ENCODE measurements at regions not wholly inside any gene's neighbourhood (a gene's known extent, or its start where the extent isn't known, plus 50 kb on each side); places are given as distances from the start of the nearest gene placed in this dataset.

GRCh38 chr2:198385856-198386255 lies 581.5 kb downstream of the PLCL1 start:
- no peaks in the 10 kb centered on the region for H3K27me3 ChIP-seq
- TF ChIP-seq EZH2 (IDR thresholded peaks at IDR 0.05; ENCODE audit: borderline replicate concordance) (no peak), EZH2phosphoT487 (IDR thresholded peaks at IDR 0.05; ENCODE audit: low read depth, severe bottlenecking, unreplicated experiment) (no peak)
- TF ChIP-seq, protein P1, sequence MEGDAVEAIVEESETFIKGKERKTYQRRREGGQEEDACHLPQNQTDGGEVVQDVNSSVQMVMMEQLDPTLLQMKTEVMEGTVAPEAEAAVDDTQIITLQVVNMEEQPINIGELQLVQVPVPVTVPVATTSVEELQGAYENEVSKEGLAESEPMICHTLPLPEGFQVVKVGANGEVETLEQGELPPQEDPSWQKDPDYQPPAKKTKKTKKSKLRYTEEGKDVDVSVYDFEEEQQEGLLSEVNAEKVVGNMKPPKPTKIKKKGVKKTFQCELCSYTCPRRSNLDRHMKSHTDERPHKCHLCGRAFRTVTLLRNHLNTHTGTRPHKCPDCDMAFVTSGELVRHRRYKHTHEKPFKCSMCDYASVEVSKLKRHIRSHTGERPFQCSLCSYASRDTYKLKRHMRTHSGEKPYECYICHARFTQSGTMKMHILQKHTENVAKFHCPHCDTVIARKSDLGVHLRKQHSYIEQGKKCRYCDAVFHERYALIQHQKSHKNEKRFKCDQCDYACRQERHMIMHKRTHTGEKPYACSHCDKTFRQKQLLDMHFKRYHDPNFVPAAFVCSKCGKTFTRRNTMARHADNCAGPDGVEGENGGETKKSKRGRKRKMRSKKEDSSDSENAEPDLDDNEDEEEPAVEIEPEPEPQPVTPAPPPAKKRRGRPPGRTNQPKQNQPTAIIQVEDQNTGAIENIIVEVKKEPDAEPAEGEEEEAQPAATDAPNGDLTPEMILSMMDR (IDR thresholded peaks at IDR 0.05; ENCODE audit: poor library complexity): no peak
- H3K4me1 ChIP-seq (ENCODE audit: insufficient read depth): no peaks in the 10 kb centered on the region
- H3K27ac ChIP-seq: no peak overlapping the region
- H3K4me2 ChIP-seq: no peak overlapping the region
- DNase-seq (ENCODE audit: low spot score): no peak
- WGBS (ENCODE audit: low lambda C conversion rate, missing lambda C conversion rate): 92% methylated on average over 1 of the region's 1 CpG
- no peak overlapping the region for H3K4me3 ChIP-seq
- H3K9me3 ChIP-seq (ENCODE audit: low read depth): no peaks in the 10 kb centered on the region
- H3K9me2 ChIP-seq (replicated peaks; ENCODE audit: insufficient read depth): no peaks in the 10 kb centered on the region
- no peaks in the 10 kb centered on the region for H4K20me1 ChIP-seq (ENCODE audit: insufficient read depth, poor library complexity, severe bottlenecking)
- H3K79me2 ChIP-seq: no peaks in the 10 kb centered on the region
- H3K36me3 ChIP-seq (replicated peaks; ENCODE audit: insufficient read depth, low read depth): no peaks in the 10 kb centered on the region
- no peak overlapping the region for H2AFZ ChIP-seq

DNA sequence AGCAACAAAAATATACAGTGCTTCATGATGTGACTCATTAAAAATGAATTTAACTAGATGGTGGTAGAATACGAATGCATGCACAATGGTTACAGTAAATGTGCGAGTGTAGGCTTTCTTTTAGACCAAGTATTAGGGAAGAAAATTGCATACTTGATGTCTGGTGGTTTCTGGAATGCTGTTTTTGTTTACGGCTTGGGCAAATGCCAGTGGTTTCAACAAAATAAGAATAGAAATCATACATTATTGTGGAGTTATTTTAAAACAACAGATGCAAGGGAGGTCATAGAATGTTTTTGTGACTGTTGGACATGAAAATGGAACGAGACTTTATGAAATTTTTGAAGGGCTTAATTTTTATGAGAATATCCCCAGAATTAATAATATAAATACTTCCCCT lies 580.9 kb downstream of the PLCL1 start:
- no peak overlapping the region for H3K4me2 ChIP-seq
- TF ChIP-seq EZH2phosphoT487 (IDR thresholded peaks at IDR 0.05; ENCODE audit: low read depth, severe bottlenecking, unreplicated experiment) (no peak), EZH2 (IDR thresholded peaks at IDR 0.05; ENCODE audit: borderline replicate concordance) (no peak)
- TF ChIP-seq, protein P1 (IDR thresholded peaks at IDR 0.05; ENCODE audit: poor library complexity): no peak
- H3K36me3 ChIP-seq (replicated peaks; ENCODE audit: insufficient read depth, low read depth): no peaks in the 10 kb centered on the region
- no peak for DNase-seq (ENCODE audit: low spot score)
- H2AFZ ChIP-seq: no peak overlapping the region
- no peak overlapping the region for H3K27ac ChIP-seq
- H3K4me1 ChIP-seq (ENCODE audit: insufficient read depth): no peaks in the 10 kb centered on the region
- H3K4me3 ChIP-seq: no peak overlapping the region
- H4K20me1 ChIP-seq (ENCODE audit: insufficient read depth, poor library complexity, severe bottlenecking): no peaks in the 10 kb centered on the region
- no peaks in the 10 kb centered on the region for H3K79me2 ChIP-seq
- no peaks in the 10 kb centered on the region for H3K9me3 ChIP-seq (ENCODE audit: low read depth)
- no peaks in the 10 kb centered on the region for H3K9me2 ChIP-seq (replicated peaks; ENCODE audit: insufficient read depth)
- WGBS (ENCODE audit: low lambda C conversion rate, missing lambda C conversion rate): 79% methylated on average over 4 of the region's 4 CpGs
- no peaks in the 10 kb centered on the region for H3K27me3 ChIP-seq

DNA sequence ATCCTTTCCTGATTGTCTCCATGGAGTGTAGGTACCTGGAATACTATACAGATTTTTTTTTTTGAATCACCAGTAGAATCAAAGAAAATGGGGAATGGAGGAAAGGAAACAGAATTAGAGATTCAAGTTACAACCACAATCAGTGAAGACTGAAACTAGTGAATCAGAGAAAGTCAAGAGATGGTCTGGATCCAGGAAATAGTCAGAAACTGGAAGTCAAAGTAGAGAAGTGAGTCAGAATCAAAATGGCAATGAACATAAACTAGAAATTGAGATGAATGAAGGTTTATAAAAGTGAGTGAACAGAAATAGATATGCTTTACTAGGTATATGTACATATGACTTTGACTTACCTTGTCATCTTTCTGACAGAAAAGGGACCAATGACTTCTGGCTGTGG lies 579.0 kb downstream of the PLCL1 start:
- no peak overlapping the region for H3K4me2 ChIP-seq
- H2AFZ ChIP-seq: no peak overlapping the region
- no peaks in the 10 kb centered on the region for H3K4me1 ChIP-seq (ENCODE audit: insufficient read depth)
- H3K79me2 ChIP-seq: no peaks in the 10 kb centered on the region
- H3K27me3 ChIP-seq: no peaks in the 10 kb centered on the region
- no peak for DNase-seq (ENCODE audit: low spot score)
- no peaks in the 10 kb centered on the region for H4K20me1 ChIP-seq (ENCODE audit: insufficient read depth, poor library complexity, severe bottlenecking)
- TF ChIP-seq EZH2 (IDR thresholded peaks at IDR 0.05; ENCODE audit: borderline replicate concordance) (no peak), EZH2phosphoT487 (IDR thresholded peaks at IDR 0.05; ENCODE audit: low read depth, severe bottlenecking, unreplicated experiment) (no peak)
- TF ChIP-seq, protein P1 (IDR thresholded peaks at IDR 0.05; ENCODE audit: poor library complexity): no peak
- no peaks in the 10 kb centered on the region for H3K9me2 ChIP-seq (replicated peaks; ENCODE audit: insufficient read depth)
- H3K27ac ChIP-seq: no peak overlapping the region
- no peaks in the 10 kb centered on the region for H3K9me3 ChIP-seq (ENCODE audit: low read depth)
- H3K4me3 ChIP-seq: no peak overlapping the region
- no peaks in the 10 kb centered on the region for H3K36me3 ChIP-seq (replicated peaks; ENCODE audit: insufficient read depth, low read depth)

DNA sequence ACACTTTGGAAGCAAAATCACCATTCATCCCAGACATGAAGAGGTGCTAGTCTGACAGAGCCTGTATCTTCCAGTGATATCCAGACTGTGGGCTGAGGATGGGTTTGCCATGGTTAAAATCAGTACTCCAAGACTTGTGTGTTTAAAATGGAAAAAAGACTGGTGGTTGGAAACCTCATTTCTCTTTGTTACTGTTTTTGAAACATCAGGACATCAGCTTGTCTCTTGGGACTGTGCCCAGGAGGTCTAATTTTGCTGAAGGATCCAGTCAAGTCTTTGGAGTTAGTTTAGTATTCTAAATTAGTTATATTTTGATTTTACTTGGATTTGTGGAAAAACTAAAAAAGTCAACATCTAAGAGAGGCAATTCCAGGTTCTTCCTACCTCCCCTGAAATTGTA lies 578.4 kb downstream of the PLCL1 start:
- TF ChIP-seq EZH2 (IDR thresholded peaks at IDR 0.05; ENCODE audit: borderline replicate concordance) (no peak), EZH2phosphoT487 (IDR thresholded peaks at IDR 0.05; ENCODE audit: low read depth, severe bottlenecking, unreplicated experiment) (no peak)
- TF ChIP-seq, protein P1 (IDR thresholded peaks at IDR 0.05; ENCODE audit: poor library complexity): no peak
- no peaks in the 10 kb centered on the region for H3K36me3 ChIP-seq (replicated peaks; ENCODE audit: insufficient read depth, low read depth)
- H3K4me3 ChIP-seq: no peak overlapping the region
- H3K4me1 ChIP-seq (ENCODE audit: insufficient read depth): no peaks in the 10 kb centered on the region
- no peak overlapping the region for H3K27ac ChIP-seq
- H3K27me3 ChIP-seq: no peaks in the 10 kb centered on the region
- H2AFZ ChIP-seq: no peak overlapping the region
- H3K9me2 ChIP-seq (replicated peaks; ENCODE audit: insufficient read depth): no peaks in the 10 kb centered on the region
- H4K20me1 ChIP-seq (ENCODE audit: insufficient read depth, poor library complexity, severe bottlenecking): no peaks in the 10 kb centered on the region
- no peaks in the 10 kb centered on the region for H3K79me2 ChIP-seq
- no peak overlapping the region for H3K4me2 ChIP-seq
- H3K9me3 ChIP-seq (ENCODE audit: low read depth): no peaks in the 10 kb centered on the region
- DNase-seq (ENCODE audit: low spot score): no peak

Data from hepatocyte (in vitro differentiated cells).